NCI-H128 (cell line): ENCODE measurements at regions not wholly inside any gene's neighbourhood (a gene's known extent, or its start where the extent isn't known, plus 50 kb on each side); places are given as distances from the start of the nearest gene placed in this dataset.
A peak's percentile ranks its signal among the peaks of the same experiment; 100 is the strongest.
"Not testable (repeated sequence)": the region's sequence is repeated elsewhere in the genome, so short reads cannot be mapped to it uniquely, and the experiment has no call there.

Experiments
- DNase-seq: peaks from one replicate; lab custom pipeline; 2025; ENCODE audit not compliant: unreplicated experiment; lab: John Stamatoyannopoulos, UW

- no peak for DNase-seq
Measured at GRCh38 chr5:94027145-94027544, 285.7 kb upstream of the POU5F2 start.

GRCh38 chr5:94025788-94026473, 284.5 kb upstream of the POU5F2 start:
- no peak for DNase-seq

DNA sequence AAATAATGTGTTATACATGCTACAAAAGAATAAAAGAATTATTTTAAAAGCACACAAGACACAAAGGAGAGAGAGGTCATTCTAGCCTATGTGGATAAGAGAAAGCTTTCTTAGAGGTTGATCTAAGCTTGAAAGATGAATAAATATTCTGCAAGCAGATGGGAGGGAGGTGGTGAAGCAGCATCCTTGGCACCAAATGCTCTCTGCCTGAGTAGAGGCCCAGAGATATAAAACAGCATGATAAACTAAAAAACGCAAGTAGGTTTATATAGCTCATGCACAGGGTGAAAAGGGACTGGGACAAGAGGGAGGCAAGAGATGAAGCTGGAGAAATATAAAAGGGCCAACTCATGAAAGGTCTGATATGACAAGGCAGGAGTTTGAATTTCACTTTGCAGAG, 283.2 kb upstream of the POU5F2 start:
- no peak for DNase-seq

GRCh38 chr5:94024101-94024500, 282.7 kb upstream of the POU5F2 start:
- DNase-seq, result no peak

DNA sequence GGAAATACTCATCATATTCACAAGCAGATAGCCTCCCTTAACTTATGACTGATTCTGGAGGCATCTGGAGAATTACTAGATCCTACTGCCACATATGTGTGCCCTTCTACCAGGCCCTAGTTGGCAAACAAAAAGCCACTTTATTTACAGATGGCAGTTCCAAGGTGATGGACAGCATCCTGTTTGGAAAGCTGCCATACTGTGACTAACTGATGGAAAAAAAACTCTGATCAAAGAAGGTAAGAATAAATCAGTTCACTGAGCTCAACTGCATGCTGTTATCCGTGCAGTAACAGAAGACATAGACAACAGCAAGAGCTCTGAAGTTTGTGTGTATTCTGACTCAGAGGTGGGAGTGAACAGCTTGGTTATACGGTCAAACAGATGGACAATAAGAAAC, 279.8 kb upstream of the POU5F2 start:
- no peak for DNase-seq

DNA sequence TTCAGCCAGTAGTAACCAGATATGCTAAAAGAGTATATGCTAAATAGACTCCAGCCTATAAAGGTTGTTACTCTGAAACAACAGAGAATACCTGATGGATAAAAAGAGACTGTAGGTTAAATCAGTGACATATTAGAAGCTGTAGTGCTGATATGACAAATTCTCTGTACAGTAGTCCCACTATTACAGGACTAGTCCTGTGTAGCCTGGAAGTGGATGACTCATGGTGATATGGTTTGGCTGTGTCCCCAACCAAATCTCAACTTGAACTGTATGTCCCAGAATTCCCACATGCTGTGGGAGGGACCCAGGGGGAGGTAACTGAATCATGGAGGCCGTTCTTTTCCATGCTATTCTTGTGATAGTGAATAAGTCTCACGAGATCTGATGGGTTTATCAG, 276.2 kb upstream of the POU5F2 start:
- no peak for DNase-seq

- no peak for DNase-seq
Measured at GRCh38 chr5:94010814-94011213, 269.4 kb upstream of the POU5F2 start.

GRCh38 chr5:94009161-94009560, 267.8 kb upstream of the POU5F2 start:
- DNase-seq, result no peak

GRCh38 chr5:93998951-93999455, 257.6 kb upstream of the POU5F2 start:
- DNase-seq, result no peak

DNA sequence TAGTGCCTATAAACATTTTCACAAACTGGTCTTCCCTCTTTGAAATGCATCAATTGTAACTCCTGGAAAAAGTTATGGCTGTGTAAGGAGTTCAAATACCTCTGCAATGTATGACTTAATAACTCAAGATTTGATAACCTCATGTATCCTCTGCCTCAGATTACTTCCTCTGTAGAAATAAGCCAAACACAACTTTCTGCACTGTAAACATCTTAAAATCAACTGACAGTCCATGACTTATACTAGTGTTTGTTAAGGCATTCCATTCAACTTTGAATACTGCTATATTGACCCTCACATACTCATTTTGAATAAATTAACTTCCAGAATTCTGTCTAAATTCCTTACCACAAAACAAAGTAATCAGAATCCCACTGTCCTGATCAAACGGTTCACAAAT, 256.2 kb upstream of the POU5F2 start:
- no peak for DNase-seq

DNA sequence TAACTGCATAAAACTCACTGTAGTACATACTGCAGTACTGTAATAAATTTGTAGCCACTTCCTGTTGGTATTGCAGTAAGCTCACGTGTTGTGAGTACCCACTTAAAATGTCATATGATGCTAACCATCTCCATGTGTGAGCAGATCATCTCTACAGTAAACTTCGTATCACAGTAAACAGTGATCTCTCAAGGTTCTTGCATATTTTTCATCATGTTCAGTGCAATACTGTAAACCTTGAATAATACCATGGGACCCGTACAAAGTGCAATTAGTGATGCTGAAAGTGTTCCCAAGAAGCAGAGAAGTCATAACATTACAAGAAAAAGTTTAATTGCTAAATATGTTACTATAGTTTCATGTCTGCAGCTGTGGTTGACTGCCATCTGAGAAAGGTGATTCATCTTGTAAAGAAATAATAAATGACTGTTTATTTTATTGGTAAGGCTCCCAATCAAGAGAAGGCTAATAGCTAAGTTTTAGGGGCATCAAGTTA, 253.8 kb upstream of the POU5F2 start:
- DNase-seq, result no peak

GRCh38 chr5:93993161-93993560, 251.8 kb upstream of the POU5F2 start:
- no peak for DNase-seq

- DNase-seq, result no peak
Measured at GRCh38 chr5:93990504-93991070, 249.2 kb upstream of the POU5F2 start.

- not testable (repeated sequence) for DNase-seq
Measured at GRCh38 chr5:93985940-93986570, 244.7 kb upstream of the POU5F2 start.

- DNase-seq, result no peak
Measured at GRCh38 chr5:93978222-93978621, 236.8 kb upstream of the POU5F2 start.

GRCh38 chr5:93967923-93968322, 226.5 kb upstream of the POU5F2 start:
- peak; percentile 12 for DNase-seq

GRCh38 chr5:93964421-93964820, 223.0 kb upstream of the POU5F2 start:
- no peak for DNase-seq

- DNase-seq, result no peak
Measured at GRCh38 chr5:93960042-93960441, 218.6 kb upstream of the POU5F2 start.

- no peak for DNase-seq
Measured at GRCh38 chr5:93956006-93956405, 214.6 kb upstream of the POU5F2 start.

- no peak for DNase-seq
Measured at GRCh38 chr5:93954421-93955069, 213.1 kb upstream of the POU5F2 start.

DNA sequence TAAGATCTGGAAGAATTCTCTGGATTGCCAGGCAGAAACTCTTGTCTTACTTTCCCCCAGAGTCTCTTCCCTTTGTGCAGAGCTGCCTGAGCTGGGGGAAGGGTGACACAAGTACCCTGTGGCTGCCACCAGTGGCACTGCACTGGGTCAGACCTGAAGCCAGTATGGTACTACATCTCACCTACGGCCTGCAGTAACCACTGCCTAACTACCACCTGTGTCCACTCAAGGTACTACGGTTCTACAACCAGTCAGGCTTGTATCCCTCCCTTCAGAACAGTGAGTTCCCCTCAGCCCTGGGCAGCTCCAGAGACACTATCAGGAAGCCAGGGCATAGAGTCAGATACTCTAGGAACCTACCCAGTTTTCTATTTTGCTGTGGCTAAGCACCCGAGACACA, 212.0 kb upstream of the POU5F2 start:
- no peak for DNase-seq

GRCh38 chr5:93941897-93942296, 200.5 kb upstream of the POU5F2 start:
- no peak for DNase-seq
